ENCODE measurements at regions not wholly inside any gene's neighbourhood (a gene's known extent, or its start where the extent isn't known, plus 50 kb on each side); places are given as distances from the start of the nearest gene placed in this dataset.

DNA sequence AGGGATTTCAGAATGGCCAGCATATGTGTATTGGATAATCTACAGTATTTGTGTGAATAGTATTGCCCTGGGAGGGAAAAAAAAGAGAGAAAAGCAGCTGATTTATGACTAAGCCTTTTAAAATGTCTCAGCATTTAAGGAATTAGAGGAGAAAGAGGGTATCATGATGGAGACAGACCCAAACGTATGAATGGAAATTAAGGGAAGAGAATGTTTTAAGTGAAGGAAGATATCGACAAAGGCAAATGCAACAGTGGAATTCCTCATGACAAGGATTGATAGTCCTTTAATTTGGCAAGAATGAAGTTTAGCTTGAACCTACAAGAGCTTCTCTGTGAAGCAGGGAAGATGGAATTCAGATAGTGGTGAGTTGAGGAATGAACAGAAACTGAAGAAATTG, 367.3 kb upstream of the POU3F2 start:
- TF ChIP-seq, protein P1, sequence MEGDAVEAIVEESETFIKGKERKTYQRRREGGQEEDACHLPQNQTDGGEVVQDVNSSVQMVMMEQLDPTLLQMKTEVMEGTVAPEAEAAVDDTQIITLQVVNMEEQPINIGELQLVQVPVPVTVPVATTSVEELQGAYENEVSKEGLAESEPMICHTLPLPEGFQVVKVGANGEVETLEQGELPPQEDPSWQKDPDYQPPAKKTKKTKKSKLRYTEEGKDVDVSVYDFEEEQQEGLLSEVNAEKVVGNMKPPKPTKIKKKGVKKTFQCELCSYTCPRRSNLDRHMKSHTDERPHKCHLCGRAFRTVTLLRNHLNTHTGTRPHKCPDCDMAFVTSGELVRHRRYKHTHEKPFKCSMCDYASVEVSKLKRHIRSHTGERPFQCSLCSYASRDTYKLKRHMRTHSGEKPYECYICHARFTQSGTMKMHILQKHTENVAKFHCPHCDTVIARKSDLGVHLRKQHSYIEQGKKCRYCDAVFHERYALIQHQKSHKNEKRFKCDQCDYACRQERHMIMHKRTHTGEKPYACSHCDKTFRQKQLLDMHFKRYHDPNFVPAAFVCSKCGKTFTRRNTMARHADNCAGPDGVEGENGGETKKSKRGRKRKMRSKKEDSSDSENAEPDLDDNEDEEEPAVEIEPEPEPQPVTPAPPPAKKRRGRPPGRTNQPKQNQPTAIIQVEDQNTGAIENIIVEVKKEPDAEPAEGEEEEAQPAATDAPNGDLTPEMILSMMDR (IDR thresholded peaks at IDR 0.05; ENCODE audit: low read depth, low read length, missing control alignments): no peak
- DNase-seq (ENCODE audit: extremely low read depth, low read depth): no peak

GRCh38 chr6:98467902-98468301, 366.5 kb upstream of the POU3F2 start:
- TF ChIP-seq, protein P1 (IDR thresholded peaks at IDR 0.05; ENCODE audit: low read depth, low read length, missing control alignments): no peak
- H3K4me3 ChIP-seq (replicated peaks; ENCODE audit: low read depth, low read length): no peak overlapping the region
- DNase-seq (ENCODE audit: extremely low read depth, low read depth): no peak

More for the DNA sequence above, 367.3 kb upstream of the POU3F2 start:
- H3K4me3 ChIP-seq (replicated peaks; ENCODE audit: low read depth, low read length): no peak overlapping the region

GRCh38 chr6:98469141-98469540, 365.2 kb upstream of the POU3F2 start:
- no peak for DNase-seq (ENCODE audit: extremely low read depth, low read depth)
- H3K4me3 ChIP-seq (replicated peaks; ENCODE audit: low read depth, low read length): no peak overlapping the region
- TF ChIP-seq, protein P1 (IDR thresholded peaks at IDR 0.05; ENCODE audit: low read depth, low read length, missing control alignments): no peak

GRCh38 chr6:98470821-98471220, 363.6 kb upstream of the POU3F2 start:
- TF ChIP-seq, protein P1 (IDR thresholded peaks at IDR 0.05; ENCODE audit: low read depth, low read length, missing control alignments): no peak
- DNase-seq (ENCODE audit: extremely low read depth, low read depth): no peak
- H3K4me3 ChIP-seq (replicated peaks; ENCODE audit: low read depth, low read length): no peak overlapping the region

GRCh38 chr6:98471444-98471843, 362.9 kb upstream of the POU3F2 start:
- DNase-seq (ENCODE audit: extremely low read depth, low read depth): no peak
- no peak overlapping the region for H3K4me3 ChIP-seq (replicated peaks; ENCODE audit: low read depth, low read length)
- TF ChIP-seq, protein P1 (IDR thresholded peaks at IDR 0.05; ENCODE audit: low read depth, low read length, missing control alignments): no peak

DNA sequence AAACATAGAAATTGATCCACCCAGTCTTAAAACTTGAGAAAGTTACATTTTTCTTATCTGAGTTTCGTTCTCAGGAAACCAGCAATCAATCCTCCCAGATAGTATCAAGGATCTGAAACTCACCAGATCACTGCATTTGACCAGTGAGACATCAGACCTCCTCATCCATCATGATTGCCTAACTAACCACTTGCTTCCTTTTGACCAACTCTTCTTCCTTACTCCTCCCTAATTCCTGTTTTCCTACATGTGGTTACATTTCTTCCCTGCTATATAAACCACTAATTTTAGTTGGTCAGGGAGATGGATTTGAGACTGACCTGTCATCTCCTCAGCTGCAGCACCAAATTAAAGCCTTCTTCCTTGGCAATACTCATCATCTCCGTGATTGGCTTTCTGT, 357.1 kb upstream of the POU3F2 start:
- TF ChIP-seq, protein P1 (IDR thresholded peaks at IDR 0.05; ENCODE audit: low read depth, low read length, missing control alignments): no peak
- no peak overlapping the region for H3K4me3 ChIP-seq (replicated peaks; ENCODE audit: low read depth, low read length)
- DNase-seq (ENCODE audit: extremely low read depth, low read depth): no peak

- TF ChIP-seq, protein P1 (IDR thresholded peaks at IDR 0.05; ENCODE audit: low read depth, low read length, missing control alignments): no peak
- no peak for DNase-seq (ENCODE audit: extremely low read depth, low read depth)
- no peak overlapping the region for H3K4me3 ChIP-seq (replicated peaks; ENCODE audit: low read depth, low read length)
These were observed 349.7 kb upstream of the POU3F2 start for GRCh38 chr6:98484696-98485095.
